ENCODE measurements at regions not wholly inside any gene's neighbourhood (a gene's known extent, or its start where the extent isn't known, plus 50 kb on each side); places are given as distances from the start of the nearest gene placed in this dataset.

GRCh38 chr11:104812103-104812788 lies 86.0 kb downstream of the CASP12 start:
- ChIA-PET POLR2A (interaction anchor here (0.5 kb wide), 1 partner anchor 11 kb away, joined by 3 read pairs; no protein-coding TSS in a partner anchor), CTCF (ENCODE audit: unreplicated experiment) (no interaction called here)
- H3K27ac ChIP-seq (ENCODE audit: low read depth, low read length, poor library complexity, severe bottlenecking): no peak overlapping the region
- H3K4me1 ChIP-seq (ENCODE audit: insufficient read depth, low read length, poor library complexity, severe bottlenecking): no peaks in the 10 kb centered on the region
- H4K20me1 ChIP-seq (ENCODE audit: insufficient read depth, low read length): no peaks in the 10 kb centered on the region
- no peak overlapping the region for H3K4me3 ChIP-seq (ENCODE audit: low read depth, low read length, poor library complexity, severe bottlenecking)
- no peak for DNase-seq (ENCODE audit: low spot score)
- BruUV-seq (replicated peaks): no TSS peak
- H3K79me2 ChIP-seq (ENCODE audit: insufficient read depth, low read depth, low read length): no peaks in the 10 kb centered on the region
- TF ChIP-seq, protein P1, sequence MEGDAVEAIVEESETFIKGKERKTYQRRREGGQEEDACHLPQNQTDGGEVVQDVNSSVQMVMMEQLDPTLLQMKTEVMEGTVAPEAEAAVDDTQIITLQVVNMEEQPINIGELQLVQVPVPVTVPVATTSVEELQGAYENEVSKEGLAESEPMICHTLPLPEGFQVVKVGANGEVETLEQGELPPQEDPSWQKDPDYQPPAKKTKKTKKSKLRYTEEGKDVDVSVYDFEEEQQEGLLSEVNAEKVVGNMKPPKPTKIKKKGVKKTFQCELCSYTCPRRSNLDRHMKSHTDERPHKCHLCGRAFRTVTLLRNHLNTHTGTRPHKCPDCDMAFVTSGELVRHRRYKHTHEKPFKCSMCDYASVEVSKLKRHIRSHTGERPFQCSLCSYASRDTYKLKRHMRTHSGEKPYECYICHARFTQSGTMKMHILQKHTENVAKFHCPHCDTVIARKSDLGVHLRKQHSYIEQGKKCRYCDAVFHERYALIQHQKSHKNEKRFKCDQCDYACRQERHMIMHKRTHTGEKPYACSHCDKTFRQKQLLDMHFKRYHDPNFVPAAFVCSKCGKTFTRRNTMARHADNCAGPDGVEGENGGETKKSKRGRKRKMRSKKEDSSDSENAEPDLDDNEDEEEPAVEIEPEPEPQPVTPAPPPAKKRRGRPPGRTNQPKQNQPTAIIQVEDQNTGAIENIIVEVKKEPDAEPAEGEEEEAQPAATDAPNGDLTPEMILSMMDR (conservative IDR thresholded peaks at IDR 0.05; ENCODE audit: low read length): no peak
- 0 out of 2 replicates have a peak, but pooled peaks cover 5% of the 10 kb centered on the region for H3K9me2 ChIP-seq (ENCODE audit: insufficient read depth, low read length)
- H3K9me3 ChIP-seq (ENCODE audit: low read length): no peaks in the 10 kb centered on the region
- no peak overlapping the region for H2AFZ ChIP-seq (ENCODE audit: low read length)
- no peak overlapping the region for H3K4me2 ChIP-seq (ENCODE audit: low read length)
- H3K36me3 ChIP-seq (ENCODE audit: insufficient read depth, low read length): no peaks in the 10 kb centered on the region
- intact Hi-C loops (cut with micrococcal nuclease; ENCODE audit: unreplicated experiment): no loop called here

GRCh38 chr11:104803776-104804175 lies 94.5 kb downstream of the CASP12 start:
- Histone ChIP-seq H3K9me2 (ENCODE audit: insufficient read depth, low read length) (no peaks in the 10 kb centered on the region), H2AFZ (ENCODE audit: low read length) (no peak overlapping the region), H3K9me3 (ENCODE audit: low read length) (no peaks in the 10 kb centered on the region), H3K4me3 (ENCODE audit: low read depth, low read length, poor library complexity, severe bottlenecking) (no peak overlapping the region), H3K36me3 (ENCODE audit: insufficient read depth, low read length) (no peaks in the 10 kb centered on the region), H4K20me1 (ENCODE audit: insufficient read depth, low read length) (no peaks in the 10 kb centered on the region), H3K4me2 (ENCODE audit: low read length) (no peak overlapping the region), H3K27ac (ENCODE audit: low read depth, low read length, poor library complexity, severe bottlenecking) (no peak overlapping the region), H3K79me2 (ENCODE audit: insufficient read depth, low read depth, low read length) (no peaks in the 10 kb centered on the region), H3K4me1 (ENCODE audit: insufficient read depth, low read length, poor library complexity, severe bottlenecking) (no peaks in the 10 kb centered on the region)
- intact Hi-C loops (cut with micrococcal nuclease; ENCODE audit: unreplicated experiment): no loop called here
- TF ChIP-seq, protein P1 (conservative IDR thresholded peaks at IDR 0.05; ENCODE audit: low read length): no peak
- no peak for TF ChIP-seq EZH2phosphoT487 (IDR thresholded peaks at IDR 0.05; ENCODE audit: borderline replicate concordance, low read depth, low read length)
- no peak for DNase-seq (ENCODE audit: low spot score)
- CTCF ChIA-PET (ENCODE audit: unreplicated experiment): no interaction called here
- no TSS peak for BruUV-seq (replicated peaks)
- POLR2A ChIA-PET: no interaction called here

DNA sequence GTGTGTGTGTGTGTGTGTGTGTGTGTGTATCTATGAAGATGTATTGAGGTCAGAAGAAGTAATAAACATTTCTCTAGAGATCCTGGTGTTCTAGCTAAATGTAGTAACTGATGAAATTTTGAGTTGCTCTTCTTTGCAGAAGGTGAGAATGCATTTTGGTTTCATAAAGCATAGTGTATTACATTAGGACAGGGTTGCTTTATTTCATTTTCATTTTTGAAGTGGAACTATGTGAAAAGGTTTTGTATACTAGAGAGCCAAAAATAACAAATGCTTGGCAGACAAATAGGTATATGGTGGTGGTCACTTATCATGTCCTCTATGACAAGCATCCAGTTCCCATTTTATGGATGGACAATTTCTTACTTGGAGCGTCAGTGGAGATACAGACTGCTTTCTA lies 99.0 kb downstream of the CASP12 start:
- H3K4me1 ChIP-seq (ENCODE audit: insufficient read depth, low read length, poor library complexity, severe bottlenecking): no peaks in the 10 kb centered on the region
- DNase-seq (ENCODE audit: low spot score): no peak
- no TSS peak for BruUV-seq (replicated peaks)
- ChIA-PET POLR2A (no interaction called here), CTCF (ENCODE audit: unreplicated experiment) (no interaction called here)
- TF ChIP-seq EZH2phosphoT487 (IDR thresholded peaks at IDR 0.05; ENCODE audit: borderline replicate concordance, low read depth, low read length): no peak
- TF ChIP-seq, protein P1 (conservative IDR thresholded peaks at IDR 0.05; ENCODE audit: low read length): no peak
- H3K36me3 ChIP-seq (ENCODE audit: insufficient read depth, low read length): no peaks in the 10 kb centered on the region
- no peak overlapping the region for H3K27ac ChIP-seq (ENCODE audit: low read depth, low read length, poor library complexity, severe bottlenecking)
- no peak overlapping the region for H3K4me2 ChIP-seq (ENCODE audit: low read length)
- H4K20me1 ChIP-seq (ENCODE audit: insufficient read depth, low read length): no peaks in the 10 kb centered on the region
- no peaks in the 10 kb centered on the region for H3K79me2 ChIP-seq (ENCODE audit: insufficient read depth, low read depth, low read length)
- intact Hi-C loops (cut with micrococcal nuclease; ENCODE audit: unreplicated experiment): no loop called here
- no peak overlapping the region for H3K4me3 ChIP-seq (ENCODE audit: low read depth, low read length, poor library complexity, severe bottlenecking)
- H3K9me2 ChIP-seq (ENCODE audit: insufficient read depth, low read length): no peaks in the 10 kb centered on the region
- H2AFZ ChIP-seq (ENCODE audit: low read length): no peak overlapping the region
- no peaks in the 10 kb centered on the region for H3K9me3 ChIP-seq (ENCODE audit: low read length)
